ENCODE measurements at regions not wholly inside any gene's neighbourhood (a gene's known extent, or its start where the extent isn't known, plus 50 kb on each side); places are given as distances from the start of the nearest gene placed in this dataset.

GRCh38 chr6:40887079-40887791, 151.8 kb downstream of the UNC5CL start:
- TF ChIP-seq, protein P1, sequence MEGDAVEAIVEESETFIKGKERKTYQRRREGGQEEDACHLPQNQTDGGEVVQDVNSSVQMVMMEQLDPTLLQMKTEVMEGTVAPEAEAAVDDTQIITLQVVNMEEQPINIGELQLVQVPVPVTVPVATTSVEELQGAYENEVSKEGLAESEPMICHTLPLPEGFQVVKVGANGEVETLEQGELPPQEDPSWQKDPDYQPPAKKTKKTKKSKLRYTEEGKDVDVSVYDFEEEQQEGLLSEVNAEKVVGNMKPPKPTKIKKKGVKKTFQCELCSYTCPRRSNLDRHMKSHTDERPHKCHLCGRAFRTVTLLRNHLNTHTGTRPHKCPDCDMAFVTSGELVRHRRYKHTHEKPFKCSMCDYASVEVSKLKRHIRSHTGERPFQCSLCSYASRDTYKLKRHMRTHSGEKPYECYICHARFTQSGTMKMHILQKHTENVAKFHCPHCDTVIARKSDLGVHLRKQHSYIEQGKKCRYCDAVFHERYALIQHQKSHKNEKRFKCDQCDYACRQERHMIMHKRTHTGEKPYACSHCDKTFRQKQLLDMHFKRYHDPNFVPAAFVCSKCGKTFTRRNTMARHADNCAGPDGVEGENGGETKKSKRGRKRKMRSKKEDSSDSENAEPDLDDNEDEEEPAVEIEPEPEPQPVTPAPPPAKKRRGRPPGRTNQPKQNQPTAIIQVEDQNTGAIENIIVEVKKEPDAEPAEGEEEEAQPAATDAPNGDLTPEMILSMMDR (IDR thresholded peaks at IDR 0.05), result no peak
- TF ChIP-seq POLR2A (IDR thresholded peaks at IDR 0.05), result no peak

Data from testis (tissue), 2 donors.